ENCODE measurements at regions not wholly inside any gene's neighbourhood (a gene's known extent, or its start where the extent isn't known, plus 50 kb on each side); places are given as distances from the start of the nearest gene placed in this dataset.

- H3K9me3 ChIP-seq (ENCODE audit: control insufficient read depth, insufficient read depth, low read length), result no peaks in the 10 kb centered on the region
- TF ChIP-seq CTCF (IDR thresholded peaks at IDR 0.05), result no peak
- H3K27ac ChIP-seq (ENCODE audit: low read length), result no peak overlapping the region
- intact Hi-C loops (cut with micrococcal nuclease), result no loop called here
- no peaks in the 10 kb centered on the region for H3K36me3 ChIP-seq (ENCODE audit: control insufficient read depth, insufficient read depth, low read length)
- Mint-ChIP-seq H3K4me1 (no peaks in the 10 kb centered on the region), H3K36me3 (peaks cover 17% of the 10 kb centered on the region), H3K4me3 (no peak overlapping the region), H3K27ac (no peak overlapping the region), H3K9me3 (peaks cover 15 to 20% of the 10 kb centered on the region in 2 donors), H3K27me3 (ENCODE audit: low read depth in 2 of 2) (no peaks in the 10 kb centered on the region)
- no peaks in the 10 kb centered on the region for H3K27me3 ChIP-seq (ENCODE audit: control insufficient read depth, insufficient read depth, low read length)
- no peak overlapping the region for H3K4me3 ChIP-seq (ENCODE audit: low read length)
- ATAC-seq, result no peak
- no peaks in the 10 kb centered on the region for H3K4me1 ChIP-seq (ENCODE audit: control insufficient read depth, insufficient read depth, low read length)
- WGBS (ENCODE audit: insufficient coverage), result 77% methylated on average over 1 of the region's 2 CpGs
- no peak for DNase-seq
Observed at GRCh38 chr10:65125212-65125611, 1604.0 kb downstream of the REEP3 start.

GRCh38 chr10:65126288-65126687, 1605.1 kb downstream of the REEP3 start:
- Mint-ChIP-seq H3K4me3 (no peak overlapping the region), H3K36me3 (peaks cover 11% of the 10 kb centered on the region), H3K27me3 (ENCODE audit: low read depth in 2 of 2) (no peaks in the 10 kb centered on the region), H3K4me1 (no peaks in the 10 kb centered on the region), H3K27ac (no peak overlapping the region), H3K9me3 (peaks cover 11 to 19% of the 10 kb centered on the region in 2 donors)
- H3K4me1 ChIP-seq (ENCODE audit: control insufficient read depth, insufficient read depth, low read length), result no peaks in the 10 kb centered on the region
- ATAC-seq, result no peak
- no peaks in the 10 kb centered on the region for H3K9me3 ChIP-seq (ENCODE audit: control insufficient read depth, insufficient read depth, low read length)
- H3K36me3 ChIP-seq (ENCODE audit: control insufficient read depth, insufficient read depth, low read length), result no peaks in the 10 kb centered on the region
- intact Hi-C loops (cut with micrococcal nuclease), result no loop called here
- no peak overlapping the region for H3K4me3 ChIP-seq (ENCODE audit: low read length)
- WGBS (ENCODE audit: insufficient coverage), result no CpG with 5 or more reads among the region's 1 CpG
- DNase-seq, result no peak
- no peak overlapping the region for H3K27ac ChIP-seq (ENCODE audit: low read length)
- no peaks in the 10 kb centered on the region for H3K27me3 ChIP-seq (ENCODE audit: control insufficient read depth, insufficient read depth, low read length)
- no peak for TF ChIP-seq CTCF (IDR thresholded peaks at IDR 0.05)

GRCh38 chr10:65128277-65128676, 1607.1 kb downstream of the REEP3 start:
- H3K4me1 Mint-ChIP-seq, result no peaks in the 10 kb centered on the region
- Histone ChIP-seq H3K27ac (ENCODE audit: low read length) (no peak overlapping the region), H3K9me3 (ENCODE audit: control insufficient read depth, insufficient read depth, low read length) (no peaks in the 10 kb centered on the region), H3K4me3 (ENCODE audit: low read length) (no peak overlapping the region), H3K36me3 (ENCODE audit: control insufficient read depth, insufficient read depth, low read length) (no peaks in the 10 kb centered on the region), H3K27me3 (ENCODE audit: control insufficient read depth, insufficient read depth, low read length) (no peaks in the 10 kb centered on the region), H3K4me1 (ENCODE audit: control insufficient read depth, insufficient read depth, low read length) (no peaks in the 10 kb centered on the region)
- H3K36me3 Mint-ChIP-seq, result no peaks in the 10 kb centered on the region
- H3K27ac Mint-ChIP-seq, result no peak overlapping the region
- intact Hi-C loops (cut with micrococcal nuclease), result no loop called here
- peaks cover 7 to 10% of the 10 kb centered on the region in 2 donors for H3K9me3 Mint-ChIP-seq
- no peak for DNase-seq
- no peak overlapping the region for H3K4me3 Mint-ChIP-seq
- no CpG with 5 or more reads among the region's 2 CpGs for WGBS (ENCODE audit: insufficient coverage)
- ATAC-seq, result no peak
- no peak for TF ChIP-seq CTCF (IDR thresholded peaks at IDR 0.05)
- no peaks in the 10 kb centered on the region for H3K27me3 Mint-ChIP-seq (ENCODE audit: low read depth in 2 of 2)

- H3K4me3 Mint-ChIP-seq, result no peak overlapping the region
- DNase-seq (no peak), ATAC-seq (no peak)
- no peaks in the 10 kb centered on the region for H3K27me3 ChIP-seq (ENCODE audit: control insufficient read depth, insufficient read depth, low read length)
- no peaks in the 10 kb centered on the region for H3K36me3 ChIP-seq (ENCODE audit: control insufficient read depth, insufficient read depth, low read length)
- H3K4me3 ChIP-seq (ENCODE audit: low read length), result no peak overlapping the region
- H3K36me3 Mint-ChIP-seq, result no peaks in the 10 kb centered on the region
- intact Hi-C loops (cut with micrococcal nuclease), result no loop called here
- H3K27ac ChIP-seq (ENCODE audit: low read length), result no peak overlapping the region
- H3K4me1 ChIP-seq (ENCODE audit: control insufficient read depth, insufficient read depth, low read length), result no peaks in the 10 kb centered on the region
- peaks cover 4% of the 10 kb centered on the region for H3K9me3 ChIP-seq (ENCODE audit: control insufficient read depth, insufficient read depth, low read length)
- H3K27me3 Mint-ChIP-seq (ENCODE audit: low read depth in 2 of 2), result no peaks in the 10 kb centered on the region
- H3K9me3 Mint-ChIP-seq, result peaks cover 5 to 7% of the 10 kb centered on the region in 2 donors
- no CpG with 5 or more reads among the region's 1 CpG for WGBS (ENCODE audit: insufficient coverage)
- H3K27ac Mint-ChIP-seq, result no peak overlapping the region
- H3K4me1 Mint-ChIP-seq, result no peaks in the 10 kb centered on the region
- TF ChIP-seq CTCF (IDR thresholded peaks at IDR 0.05), result no peak
Observed at GRCh38 chr10:65130162-65130758, 1609.1 kb downstream of the REEP3 start.

All from natural killer cell (primary cell).